ENCODE measurements at regions not wholly inside any gene's neighbourhood (a gene's known extent, or its start where the extent isn't known, plus 50 kb on each side); places are given as distances from the start of the nearest gene placed in this dataset.

DNA sequence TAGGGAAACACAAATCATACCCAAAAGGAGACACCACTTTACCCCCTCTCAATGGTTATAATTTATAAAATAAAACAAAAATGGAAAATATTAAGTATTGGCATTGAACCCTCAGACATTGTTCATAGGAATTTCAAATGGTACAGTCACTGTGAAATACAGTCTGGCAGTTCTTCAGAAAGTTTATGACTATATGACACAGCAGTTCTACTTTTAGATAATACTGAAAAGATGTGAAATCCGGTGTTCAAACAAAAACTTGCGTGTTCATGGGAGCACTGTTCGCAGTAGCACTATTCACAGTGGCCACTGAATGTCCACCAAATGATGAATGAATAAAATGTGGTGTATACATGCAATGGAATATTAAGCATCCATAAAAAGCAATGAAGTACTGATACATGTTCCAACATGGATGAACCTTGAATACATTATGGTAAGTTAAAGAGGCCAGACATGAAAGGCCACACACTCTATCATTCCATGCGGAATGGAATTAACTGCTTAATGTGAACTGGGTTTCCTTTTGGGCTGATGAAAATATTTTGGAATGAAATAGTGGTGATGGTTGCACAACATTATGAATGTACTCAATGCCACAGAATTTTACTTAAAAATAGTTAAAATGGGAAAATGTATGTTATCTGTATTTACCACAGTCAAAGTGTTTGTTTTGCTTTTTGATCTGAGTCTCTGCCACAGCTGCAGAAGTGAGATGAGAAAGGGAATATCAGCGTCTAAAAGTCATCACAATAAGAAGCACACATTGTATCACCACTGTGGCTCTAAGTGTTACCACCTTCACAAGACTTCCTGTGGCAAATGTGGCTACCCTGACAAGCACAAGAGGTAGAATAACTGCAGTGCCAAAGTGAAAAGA, 864.6 kb downstream of the SUCLG1 start:
- TF ChIP-seq EZH2 (IDR thresholded peaks at IDR 0.05; ENCODE audit: borderline replicate concordance, low read length): no peak
- TF ChIP-seq, protein P1, sequence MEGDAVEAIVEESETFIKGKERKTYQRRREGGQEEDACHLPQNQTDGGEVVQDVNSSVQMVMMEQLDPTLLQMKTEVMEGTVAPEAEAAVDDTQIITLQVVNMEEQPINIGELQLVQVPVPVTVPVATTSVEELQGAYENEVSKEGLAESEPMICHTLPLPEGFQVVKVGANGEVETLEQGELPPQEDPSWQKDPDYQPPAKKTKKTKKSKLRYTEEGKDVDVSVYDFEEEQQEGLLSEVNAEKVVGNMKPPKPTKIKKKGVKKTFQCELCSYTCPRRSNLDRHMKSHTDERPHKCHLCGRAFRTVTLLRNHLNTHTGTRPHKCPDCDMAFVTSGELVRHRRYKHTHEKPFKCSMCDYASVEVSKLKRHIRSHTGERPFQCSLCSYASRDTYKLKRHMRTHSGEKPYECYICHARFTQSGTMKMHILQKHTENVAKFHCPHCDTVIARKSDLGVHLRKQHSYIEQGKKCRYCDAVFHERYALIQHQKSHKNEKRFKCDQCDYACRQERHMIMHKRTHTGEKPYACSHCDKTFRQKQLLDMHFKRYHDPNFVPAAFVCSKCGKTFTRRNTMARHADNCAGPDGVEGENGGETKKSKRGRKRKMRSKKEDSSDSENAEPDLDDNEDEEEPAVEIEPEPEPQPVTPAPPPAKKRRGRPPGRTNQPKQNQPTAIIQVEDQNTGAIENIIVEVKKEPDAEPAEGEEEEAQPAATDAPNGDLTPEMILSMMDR (IDR thresholded peaks at IDR 0.05; ENCODE audit: low read length): no peak
